ENCODE measurements at regions not wholly inside any gene's neighbourhood (a gene's known extent, or its start where the extent isn't known, plus 50 kb on each side); places are given as distances from the start of the nearest gene placed in this dataset.

DNA sequence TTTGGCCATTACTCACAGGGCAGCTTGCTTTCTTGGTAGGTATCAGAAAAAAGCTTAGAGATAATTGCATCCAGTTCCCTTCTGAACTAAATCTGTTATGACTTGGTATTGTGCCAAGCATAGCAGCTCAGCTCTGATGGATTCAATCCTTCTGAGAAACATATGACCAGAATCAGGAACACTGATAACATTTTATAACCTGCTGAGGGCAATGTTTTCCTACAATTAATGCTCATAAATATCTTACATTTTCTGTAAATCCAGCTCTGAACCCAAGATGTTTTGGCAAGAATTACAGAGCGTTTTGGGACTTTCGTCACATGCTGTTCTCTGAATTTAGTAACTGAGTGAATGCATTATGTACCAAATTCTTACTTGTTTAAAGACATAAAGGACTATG lies 167.8 kb downstream of the KIF20B start:
- Histone ChIP-seq H3K4me3 (ENCODE audit: low read length) (no peak overlapping the region), H3K27me3 (ENCODE audit: control insufficient read depth in 1 of 2, insufficient read depth in 2 of 2, low read length in 2 of 2) (no peaks in the 10 kb centered on the region), H3K36me3 (ENCODE audit: insufficient read depth, low read length) (no peaks in the 10 kb centered on the region), H3K27ac (ENCODE audit: low read depth in 1 of 2, low read length in 2 of 2) (no peak overlapping the region), H3K9me3 (ENCODE audit: control insufficient read depth in 1 of 2, insufficient read depth in 1 of 2, low read length in 2 of 2) (no peaks in the 10 kb centered on the region), H3K4me1 (ENCODE audit: insufficient read depth, low read length) (no peaks in the 10 kb centered on the region)
- TF ChIP-seq CTCF (IDR thresholded peaks at IDR 0.05), result no peak
- ATAC-seq (ENCODE audit: poor library complexity), result no peak
- ChIA-PET CTCF (no interaction called here), POLR2A (no interaction called here)
- intact Hi-C loops (cut with DNase I, micrococcal nuclease), result no loop called here
- H3K9me3 Mint-ChIP-seq, result no peaks in the 10 kb centered on the region
- H3K4me3 Mint-ChIP-seq, result no peak overlapping the region
- no peak for DNase-seq
- H3K4me1 Mint-ChIP-seq (ENCODE audit: low read depth), result no peaks in the 10 kb centered on the region
- peaks cover 18% of the 10 kb centered on the region for H3K27me3 Mint-ChIP-seq
- no peaks in the 10 kb centered on the region for H3K36me3 Mint-ChIP-seq (ENCODE audit: low read depth)
- H3K27ac Mint-ChIP-seq, result no peak overlapping the region

- Mint-ChIP-seq H3K36me3 (ENCODE audit: low read depth) (no peaks in the 10 kb centered on the region), H3K27me3 (peaks cover 18% of the 10 kb centered on the region), H3K4me1 (ENCODE audit: low read depth) (no peaks in the 10 kb centered on the region), H3K27ac (no peak overlapping the region), H3K9me3 (no peaks in the 10 kb centered on the region), H3K4me3 (no peak overlapping the region)
- POLR2A ChIA-PET, result no interaction called here
- no peaks in the 10 kb centered on the region for H3K36me3 ChIP-seq (ENCODE audit: insufficient read depth, low read length)
- DNase-seq, result no peak
- no peak overlapping the region for H3K4me3 ChIP-seq (ENCODE audit: low read length)
- intact Hi-C loops (cut with DNase I, micrococcal nuclease), result no loop called here
- H3K27ac ChIP-seq (ENCODE audit: low read depth in 1 of 2, low read length in 2 of 2), result no peak overlapping the region
- H3K4me1 ChIP-seq (ENCODE audit: insufficient read depth, low read length), result no peaks in the 10 kb centered on the region
- no peaks in the 10 kb centered on the region for H3K27me3 ChIP-seq (ENCODE audit: control insufficient read depth in 1 of 2, insufficient read depth in 2 of 2, low read length in 2 of 2)
- H3K9me3 ChIP-seq (ENCODE audit: control insufficient read depth in 1 of 2, insufficient read depth in 1 of 2, low read length in 2 of 2), result no peaks in the 10 kb centered on the region
- no peak for ATAC-seq (ENCODE audit: poor library complexity)
- CTCF ChIA-PET, result no interaction called here
- no peak for TF ChIP-seq CTCF (IDR thresholded peaks at IDR 0.05)
Observed at GRCh38 chr10:89869592-89870156, 168.3 kb downstream of the KIF20B start.

- no peaks in the 10 kb centered on the region for H3K9me3 Mint-ChIP-seq
- ATAC-seq (ENCODE audit: poor library complexity), result no peak
- H3K27ac Mint-ChIP-seq, result no peak overlapping the region
- H3K4me3 Mint-ChIP-seq, result no peak overlapping the region
- H3K27me3 ChIP-seq (ENCODE audit: control insufficient read depth in 1 of 2, insufficient read depth in 2 of 2, low read length in 2 of 2), result no peaks in the 10 kb centered on the region
- ChIA-PET CTCF (no interaction called here), POLR2A (no interaction called here)
- intact Hi-C loops (cut with DNase I, micrococcal nuclease), result no loop called here
- DNase-seq, result no peak
- no peaks in the 10 kb centered on the region for H3K4me1 ChIP-seq (ENCODE audit: insufficient read depth, low read length)
- no peaks in the 10 kb centered on the region for H3K4me1 Mint-ChIP-seq (ENCODE audit: low read depth)
- no peak overlapping the region for H3K27ac ChIP-seq (ENCODE audit: low read depth in 1 of 2, low read length in 2 of 2)
- no peaks in the 10 kb centered on the region for H3K36me3 Mint-ChIP-seq (ENCODE audit: low read depth)
- TF ChIP-seq CTCF (IDR thresholded peaks at IDR 0.05), result no peak
- no peak overlapping the region for H3K4me3 ChIP-seq (ENCODE audit: low read length)
- H3K36me3 ChIP-seq (ENCODE audit: insufficient read depth, low read length), result no peaks in the 10 kb centered on the region
- H3K27me3 Mint-ChIP-seq, result peaks cover 23% of the 10 kb centered on the region
- no peaks in the 10 kb centered on the region for H3K9me3 ChIP-seq (ENCODE audit: control insufficient read depth in 1 of 2, insufficient read depth in 1 of 2, low read length in 2 of 2)
Observed at GRCh38 chr10:89870936-89871335, 169.5 kb downstream of the KIF20B start.

Data from CD4-positive, alpha-beta T cell (primary cell).